Liver (tissue), 8 donors: ENCODE measurements at regions not wholly inside any gene's neighbourhood (a gene's known extent, or its start where the extent isn't known, plus 50 kb on each side); places are given as distances from the start of the nearest gene placed in this dataset.

Source experiments
- DNase-seq: peaks from one replicate; pipeline ENCODE4 v3.0.0-alpha.2; 2017; ENCODE audit warnings: low spot score
- H3K27ac ChIP-seq, 2 donors: one replicate each; pipeline ENCODE4 v1.7.0; 2013; ENCODE audit warnings: inconsistent platforms in 2 of 2, low read length in 2 of 2, control low read depth in 1 of 2, low read depth in 1 of 2, mild to moderate bottlenecking in 1 of 2
- H3K27me3 ChIP-seq, 4 donors: one replicate each; pipeline versions ENCODE4 v1.6.1 to v1.7.0; 2013; ENCODE audit warnings: low read length in 3 of 4, inconsistent platforms in 1 of 4, mild to moderate bottlenecking in 1 of 4, moderate library complexity in 1 of 4; ENCODE audit not compliant: control insufficient read depth in 4 of 4, insufficient read depth in 4 of 4
- H3K36me3 ChIP-seq, 4 donors: one replicate each; pipeline versions ENCODE4 v1.6.1 to v1.7.0; 2013; ENCODE audit warnings: low read length in 3 of 4, mild to moderate bottlenecking in 3 of 4, low read depth in 1 of 4, moderate library complexity in 1 of 4; ENCODE audit not compliant: control insufficient read depth in 4 of 4, insufficient read depth in 3 of 4
- H3K4me1 ChIP-seq, 4 donors: one replicate each; pipeline versions ENCODE4 v1.6.1 to v1.7.0; 2013; ENCODE audit warnings: low read length in 3 of 4, mild to moderate bottlenecking in 3 of 4, moderate library complexity in 1 of 4; ENCODE audit not compliant: control insufficient read depth in 4 of 4, insufficient read depth in 4 of 4
- H3K4me3 ChIP-seq, 3 donors: one replicate each; pipeline versions ENCODE4 v1.6.1 to v1.7.0; 2013; ENCODE audit warnings: low read length in 3 of 3, control low read depth in 1 of 3, low read depth in 1 of 3, mild to moderate bottlenecking in 1 of 3
- H3K9ac ChIP-seq, 2 donors: one replicate each; pipeline ENCODE4 v1.7.0; 2013; ENCODE audit warnings: low read length in 2 of 2, mild to moderate bottlenecking in 2 of 2, moderate library complexity in 2 of 2, control low read depth in 1 of 2, low read depth in 1 of 2
- H3K9me3 ChIP-seq, 4 donors: one replicate each; pipeline versions ENCODE4 v1.6.1 to v1.7.0; 2013; ENCODE audit warnings: low read length in 3 of 4; ENCODE audit not compliant: control insufficient read depth in 4 of 4
- CTCF ChIP-seq: fragments of 150-350 bp; IDR thresholded peaks from 2 replicates; pipeline ENCODE4 v1.5.1; 2017; ENCODE audit warnings: improper control_type of control experiment, low read depth, low read length; ENCODE audit not compliant: missing input control
- EGR1 ChIP-seq, 2 donors: IDR thresholded peaks; 2 replicates each; pipeline ENCODE4 v1.6.1; 2016 to 2018; ENCODE audit warnings: antibody characterized with exemption in 2 of 2, low read depth in 2 of 2
- FOXA1 ChIP-seq: IDR thresholded peaks from 2 replicates; pipeline ENCODE4 v1.6.1; 2016; ENCODE audit warnings: antibody characterized with exemption
- FOXA2 ChIP-seq: IDR thresholded peaks from 2 replicates; pipeline ENCODE4 v1.6.1; 2016; ENCODE audit warnings: antibody characterized with exemption
- GABPA ChIP-seq, 2 donors: IDR thresholded peaks in 1 of 2; conservative IDR thresholded peaks in 1 of 2; 2 replicates each; pipeline ENCODE4 v1.6.1; 2016; ENCODE audit warnings: antibody characterized with exemption in 2 of 2, mild to moderate bottlenecking in 1 of 2, moderate library complexity in 1 of 2
- HNF4A ChIP-seq, 2 donors: conservative IDR thresholded peaks; 2 replicates each; pipeline ENCODE4 v1.6.1; 2016; ENCODE audit warnings: antibody characterized with exemption in 2 of 2, mild to moderate bottlenecking in 2 of 2
- HNF4G ChIP-seq: IDR thresholded peaks from 2 replicates; pipeline ENCODE4 v1.6.1; 2016; ENCODE audit warnings: antibody characterized with exemption
- JUND ChIP-seq, 2 donors: IDR thresholded peaks; 2 replicates each; pipeline ENCODE4 v1.6.1; 2016; ENCODE audit warnings: antibody characterized with exemption in 2 of 2
- NR2F2 ChIP-seq: IDR thresholded peaks from 2 replicates; pipeline ENCODE4 v1.6.1; 2016; ENCODE audit warnings: antibody characterized with exemption
- RAD21 ChIP-seq, 2 donors: IDR thresholded peaks; 2 replicates each; pipeline ENCODE4 v1.6.1; 2016; ENCODE audit warnings: antibody characterized with exemption in 2 of 2, mild to moderate bottlenecking in 2 of 2
- RXRA ChIP-seq, 2 donors: IDR thresholded peaks; 2 replicates each; pipeline ENCODE4 v1.6.1; 2017 to 2018; ENCODE audit warnings: antibody characterized with exemption in 2 of 2, mild to moderate bottlenecking in 1 of 2
- SP1 ChIP-seq: IDR thresholded peaks from 2 replicates; pipeline ENCODE4 v1.6.1; 2018; ENCODE audit warnings: antibody characterized with exemption, mild to moderate bottlenecking
- TAF1 ChIP-seq: conservative IDR thresholded peaks from 2 replicates; pipeline ENCODE4 v1.6.1; 2016; ENCODE audit warnings: antibody characterized with exemption, mild to moderate bottlenecking
- YY1 ChIP-seq: IDR thresholded peaks from 2 replicates; pipeline ENCODE4 v1.6.1; 2016; ENCODE audit warnings: antibody characterized with exemption, mild to moderate bottlenecking
- ZBTB33 ChIP-seq: IDR thresholded peaks from 2 replicates; pipeline ENCODE4 v1.6.1; 2016; ENCODE audit warnings: antibody characterized with exemption
- WGBS: extraction: QIAGEN DNeasy Blood & Tissue Kit; methylation state at CpG from one replicate; pipeline ENCODE4 v1.1.7; 2013; 5-methylcytosine and 5-hydroxymethylcytosine counted together
- TF ChIP-seq, protein P1 (sequence below): IDR thresholded peaks from 2 replicates; pipeline ENCODE4 v1.6.1; 2016; ENCODE audit warnings: antibody characterized with exemption, mild to moderate bottlenecking
- TF ChIP-seq, protein P2 (sequence below): IDR thresholded peaks from 2 replicates; pipeline ENCODE4 v1.6.1; 2016; ENCODE audit warnings: antibody characterized with exemption
- TF ChIP-seq, protein P3 (sequence below): IDR thresholded peaks from 2 replicates; pipeline ENCODE4 v1.6.1; 2016; ENCODE audit warnings: antibody characterized with exemption
- donor health status: healthy.
- donor health status: healthy.
- donor health status: healthy.
- donor health status: healthy.
- donor health status: healthy.

DNA sequence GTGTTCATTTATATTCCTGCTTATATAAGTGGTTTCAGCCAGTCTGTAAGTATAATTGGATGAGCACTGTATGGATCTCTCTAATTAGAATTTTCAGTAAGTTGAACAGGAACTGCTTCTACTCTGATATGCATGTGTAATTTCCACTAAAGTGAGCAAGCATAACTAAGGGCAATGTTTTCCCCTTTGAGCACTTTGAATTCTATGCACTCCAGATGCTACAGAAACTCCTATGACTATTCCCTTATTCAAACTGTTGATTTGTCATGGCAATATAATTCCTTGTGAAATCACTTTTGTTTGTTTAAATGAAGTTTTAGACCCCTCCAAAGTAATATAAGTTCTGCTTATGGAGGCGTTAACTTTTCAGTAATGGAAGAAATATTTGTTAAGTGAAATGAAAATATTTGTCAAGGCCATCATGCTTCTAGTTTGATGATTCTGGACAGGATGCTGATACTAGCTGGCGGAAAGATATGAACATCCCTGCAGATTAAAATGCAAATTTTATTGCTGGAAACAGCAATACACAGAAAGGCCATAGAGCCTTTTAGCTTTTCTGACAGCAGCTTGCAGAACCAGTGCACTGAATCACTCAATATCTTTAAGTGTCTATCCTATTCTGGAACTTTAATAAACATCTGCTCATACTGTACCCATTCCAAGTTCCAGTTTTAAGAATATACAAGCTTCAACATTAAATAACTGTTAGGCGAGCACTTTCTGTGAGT, 1460.8 kb downstream of the RAPGEF2 start:
- Histone ChIP-seq H3K36me3 (no peaks in the 10 kb centered on the region), H3K27ac (no peak overlapping the region), H3K4me3 (no peak overlapping the region), H3K9ac (no peak overlapping the region), H3K9me3 (no peaks in the 10 kb centered on the region), H3K4me1 (no peaks in the 10 kb centered on the region), H3K27me3 (no peaks in the 10 kb centered on the region)
- TF ChIP-seq HNF4G (no peak), CTCF (no peak), RAD21 (IDR thresholded peaks at IDR 0.05) (no peak)
- TF ChIP-seq, protein P1, sequence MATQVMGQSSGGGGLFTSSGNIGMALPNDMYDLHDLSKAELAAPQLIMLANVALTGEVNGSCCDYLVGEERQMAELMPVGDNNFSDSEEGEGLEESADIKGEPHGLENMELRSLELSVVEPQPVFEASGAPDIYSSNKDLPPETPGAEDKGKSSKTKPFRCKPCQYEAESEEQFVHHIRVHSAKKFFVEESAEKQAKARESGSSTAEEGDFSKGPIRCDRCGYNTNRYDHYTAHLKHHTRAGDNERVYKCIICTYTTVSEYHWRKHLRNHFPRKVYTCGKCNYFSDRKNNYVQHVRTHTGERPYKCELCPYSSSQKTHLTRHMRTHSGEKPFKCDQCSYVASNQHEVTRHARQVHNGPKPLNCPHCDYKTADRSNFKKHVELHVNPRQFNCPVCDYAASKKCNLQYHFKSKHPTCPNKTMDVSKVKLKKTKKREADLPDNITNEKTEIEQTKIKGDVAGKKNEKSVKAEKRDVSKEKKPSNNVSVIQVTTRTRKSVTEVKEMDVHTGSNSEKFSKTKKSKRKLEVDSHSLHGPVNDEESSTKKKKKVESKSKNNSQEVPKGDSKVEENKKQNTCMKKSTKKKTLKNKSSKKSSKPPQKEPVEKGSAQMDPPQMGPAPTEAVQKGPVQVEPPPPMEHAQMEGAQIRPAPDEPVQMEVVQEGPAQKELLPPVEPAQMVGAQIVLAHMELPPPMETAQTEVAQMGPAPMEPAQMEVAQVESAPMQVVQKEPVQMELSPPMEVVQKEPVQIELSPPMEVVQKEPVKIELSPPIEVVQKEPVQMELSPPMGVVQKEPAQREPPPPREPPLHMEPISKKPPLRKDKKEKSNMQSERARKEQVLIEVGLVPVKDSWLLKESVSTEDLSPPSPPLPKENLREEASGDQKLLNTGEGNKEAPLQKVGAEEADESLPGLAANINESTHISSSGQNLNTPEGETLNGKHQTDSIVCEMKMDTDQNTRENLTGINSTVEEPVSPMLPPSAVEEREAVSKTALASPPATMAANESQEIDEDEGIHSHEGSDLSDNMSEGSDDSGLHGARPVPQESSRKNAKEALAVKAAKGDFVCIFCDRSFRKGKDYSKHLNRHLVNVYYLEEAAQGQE: no peak
- DNase-seq: no peak
- 52% methylated on average over 3 of the region's 3 CpGs for WGBS

- Histone ChIP-seq H3K4me1 (no peaks in the 10 kb centered on the region), H3K9me3 (no peaks in the 10 kb centered on the region), H3K4me3 (no peak overlapping the region), H3K27ac (no peak overlapping the region), H3K9ac (no peak overlapping the region), H3K36me3 (no peaks in the 10 kb centered on the region), H3K27me3 (no peaks in the 10 kb centered on the region)
- WGBS: 82% methylated on average over 1 of the region's 1 CpG
- TF ChIP-seq HNF4G (no peak), JUND (IDR thresholded peaks at IDR 0.05) (no peak), HNF4A (conservative IDR thresholded peaks at IDR 0.05) (no peak), RAD21 (IDR thresholded peaks at IDR 0.05) (no peak), GABPA (IDR thresholded peaks at IDR 0.05 in 1 of 2, conservative IDR thresholded peaks at IDR 0.05 in 1 of 2) (no peak), EGR1 (IDR thresholded peaks at IDR 0.05; ENCODE audit: low read depth in 2 of 2) (no peak), YY1 (no peak), FOXA1 (no peak), FOXA2 (no peak), TAF1 (no peak), NR2F2 (no peak), RXRA (IDR thresholded peaks at IDR 0.05) (no peak), ZBTB33 (no peak), SP1 (no peak)
- TF ChIP-seq, protein P2, sequence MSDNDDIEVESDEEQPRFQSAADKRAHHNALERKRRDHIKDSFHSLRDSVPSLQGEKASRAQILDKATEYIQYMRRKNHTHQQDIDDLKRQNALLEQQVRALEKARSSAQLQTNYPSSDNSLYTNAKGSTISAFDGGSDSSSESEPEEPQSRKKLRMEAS: no peak
- TF ChIP-seq, protein P1: no peak
- TF ChIP-seq, protein P3, sequence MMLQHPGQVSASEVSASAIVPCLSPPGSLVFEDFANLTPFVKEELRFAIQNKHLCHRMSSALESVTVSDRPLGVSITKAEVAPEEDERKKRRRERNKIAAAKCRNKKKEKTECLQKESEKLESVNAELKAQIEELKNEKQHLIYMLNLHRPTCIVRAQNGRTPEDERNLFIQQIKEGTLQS: no peak
- no peak for DNase-seq
Measured at GRCh38 chr4:160567634-160568033, 1464.8 kb downstream of the RAPGEF2 start.
